Gastrocnemius medialis (tissue), 4 donors: ENCODE measurements at regions not wholly inside any gene's neighbourhood (a gene's known extent, or its start where the extent isn't known, plus 50 kb on each side); places are given as distances from the start of the nearest gene placed in this dataset.

ENCODE experiments used
- CTCF ChIP-seq, 5 experiments: fragments of 450-650 bp in 3 of 5; fragments of 200-600 bp in 2 of 5; sonication (generic) in 2 of 5; IDR thresholded peaks in 4 of 5; conservative IDR thresholded peaks in 1 of 5; 1 replicate in 4 of 5; 2 replicates in 1 of 5; pipeline ENCODE4 v1.5.1; 2016 to 2019; ENCODE audit warnings: antibody characterized with exemption in 5 of 5, mild to moderate bottlenecking in 3 of 5, moderate library complexity in 3 of 5
- POLR2A ChIP-seq, 2 donors: fragments of 450-650 bp; IDR thresholded peaks; one replicate each; pipeline ENCODE4 v1.6.1; 2017; ENCODE audit warnings: antibody characterized with exemption in 2 of 2, mild to moderate bottlenecking in 2 of 2, moderate library complexity in 2 of 2

GRCh38 chr10:63760708-63761047 lies 239.5 kb downstream of the REEP3 start:
- TF ChIP-seq CTCF (IDR thresholded peaks at IDR 0.05 in 4 of 5, conservative IDR thresholded peaks at IDR 0.05 in 1 of 5) (no peak), POLR2A (IDR thresholded peaks at IDR 0.05) (no peak)
